ENCODE measurements at regions not wholly inside any gene's neighbourhood (a gene's known extent, or its start where the extent isn't known, plus 50 kb on each side); places are given as distances from the start of the nearest gene placed in this dataset.

DNA sequence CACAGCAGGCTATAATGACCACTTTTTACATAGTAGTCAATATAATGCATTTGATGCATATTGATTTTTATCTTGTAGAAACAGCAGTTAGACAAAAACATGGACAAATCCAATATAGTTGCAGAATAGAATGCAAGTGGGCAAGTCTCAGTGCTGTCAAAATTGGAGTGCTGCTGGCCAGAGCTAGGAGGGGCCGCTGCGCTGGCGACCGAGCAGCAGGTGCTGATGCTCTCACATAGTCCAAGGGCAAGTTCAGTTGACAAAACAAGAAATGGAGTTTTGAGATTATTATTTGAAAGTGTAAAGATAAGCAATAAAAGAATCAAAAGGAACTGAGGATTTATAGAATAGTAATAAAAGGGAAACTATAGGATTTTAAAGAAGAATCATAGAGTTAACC, 60.6 kb upstream of the CDK20 start:
- no peak for DNase-seq (ENCODE audit: low read depth in 2 of 2)

DNA sequence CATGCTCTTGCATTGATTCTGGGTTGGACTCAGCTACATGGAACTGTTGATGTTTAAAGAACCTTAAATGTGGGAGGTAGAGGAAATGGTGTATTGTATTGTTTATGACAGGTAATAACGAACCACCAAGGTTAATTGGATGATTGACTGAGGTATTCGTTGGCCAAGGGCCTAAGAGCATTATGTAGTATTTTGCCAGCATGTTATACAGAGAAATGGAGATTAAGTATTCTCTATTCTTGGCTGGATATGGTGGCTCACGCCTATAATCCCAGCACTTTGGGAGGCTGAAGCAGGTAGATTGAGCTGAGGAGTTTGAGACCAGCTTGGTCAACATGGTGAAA, 59.0 kb upstream of the CDK20 start:
- no peak for DNase-seq (ENCODE audit: low read depth in 2 of 2)

DNA sequence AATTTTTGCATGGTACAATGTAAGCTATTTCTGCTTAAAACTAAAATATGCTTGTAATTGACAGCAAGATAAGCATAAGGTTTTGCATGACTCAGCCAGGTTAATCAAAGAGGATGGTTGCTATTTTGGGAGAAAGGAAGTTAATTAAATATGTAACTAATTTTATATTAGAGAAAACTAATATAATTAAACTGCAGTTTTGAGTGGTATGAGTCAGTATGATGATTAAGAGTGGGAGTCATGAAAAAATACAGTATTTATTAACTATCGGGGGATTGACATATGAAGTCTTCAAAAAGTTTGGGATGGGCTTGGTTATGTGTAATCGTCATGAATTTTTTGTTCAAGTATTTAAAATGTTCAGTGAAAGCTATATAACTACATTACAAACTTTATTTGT, 54.0 kb upstream of the CDK20 start:
- no peak for DNase-seq (ENCODE audit: low read depth in 2 of 2)

DNA sequence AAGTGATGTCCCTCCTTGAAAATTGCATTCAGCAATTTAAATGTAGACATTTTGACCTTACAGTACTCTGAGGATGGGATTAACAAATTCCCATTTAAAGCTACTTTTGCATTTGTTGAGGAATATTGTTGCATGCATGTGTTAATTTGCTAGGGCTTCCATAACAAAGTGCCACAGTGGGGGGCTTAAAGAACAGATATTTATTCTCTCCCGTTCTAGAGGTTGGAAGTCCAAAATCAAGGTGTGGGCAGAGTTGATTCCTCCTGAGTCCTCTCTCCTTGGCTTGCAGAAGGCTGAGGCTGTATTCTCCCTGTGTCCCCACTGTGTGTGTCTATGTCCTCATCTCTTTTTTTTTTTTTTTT, 51.8 kb upstream of the CDK20 start:
- DNase-seq (ENCODE audit: low read depth in 2 of 2): no peak

DNA sequence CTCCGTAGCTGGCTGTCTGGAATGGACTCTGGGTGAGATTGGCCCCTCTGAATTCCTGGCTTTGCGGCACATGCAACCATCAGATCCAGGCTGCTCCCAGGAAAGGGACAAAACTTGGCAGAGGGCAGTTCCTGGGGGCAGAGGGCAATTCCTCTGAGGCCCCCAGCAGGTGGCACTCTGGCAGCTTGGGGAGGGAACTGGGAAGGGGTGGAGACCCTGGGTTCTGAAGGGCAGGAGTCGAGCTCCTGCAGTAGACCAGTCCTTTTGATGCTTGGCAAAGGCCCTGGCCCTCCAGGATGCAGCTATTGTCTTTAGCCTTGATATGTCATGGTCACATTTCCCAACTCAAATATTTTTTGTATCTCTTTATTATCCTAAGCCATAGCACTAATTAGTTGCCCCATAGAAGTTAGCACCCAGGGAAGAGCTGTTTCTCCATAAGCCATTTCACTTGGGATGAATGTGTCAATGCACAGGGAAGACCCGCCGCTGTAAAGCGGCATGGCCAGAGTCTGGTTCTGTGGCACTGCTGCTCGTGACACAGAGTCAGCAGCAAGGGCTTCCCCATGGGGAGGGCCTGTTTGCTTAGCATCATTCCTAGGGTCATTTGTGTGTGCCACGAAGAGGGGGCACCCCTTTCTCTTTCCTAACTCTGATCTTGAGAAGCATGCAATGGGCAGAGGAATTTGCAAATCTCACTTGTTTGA, 51.2 kb upstream of the CDK20 start:
- DNase-seq (ENCODE audit: low read depth in 2 of 2): no peak

DNA sequence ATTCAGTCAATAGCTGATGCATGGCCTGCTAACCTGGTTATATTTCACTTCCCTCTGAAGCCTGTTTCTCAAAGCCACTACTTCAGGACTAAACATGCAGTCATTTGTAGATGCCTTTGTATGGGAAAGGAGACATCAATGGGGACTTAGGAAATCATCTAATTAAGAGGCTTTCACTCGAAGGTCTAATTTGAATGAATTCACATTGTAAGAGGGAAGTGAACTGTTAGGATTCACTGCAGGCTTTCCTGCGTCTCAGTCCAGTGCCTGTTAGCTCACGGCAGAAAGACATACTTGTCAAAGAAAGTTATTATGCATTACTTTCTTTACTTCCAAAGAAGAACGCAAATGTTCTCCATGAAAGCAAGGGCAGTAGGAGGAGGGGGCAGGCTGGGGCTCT, 50.6 kb upstream of the CDK20 start:
- no peak for DNase-seq (ENCODE audit: low read depth in 2 of 2)
